Smooth muscle cell (in vitro differentiated cells): ENCODE measurements at regions not wholly inside any gene's neighbourhood (a gene's known extent, or its start where the extent isn't known, plus 50 kb on each side); places are given as distances from the start of the nearest gene placed in this dataset.

Source experiments
- DNase-seq: peaks from one replicate; lab custom pipeline; 2025; ENCODE audit not compliant: unreplicated experiment; lab: John Stamatoyannopoulos, UW
- H2AFZ ChIP-seq: fragments of 200-600 bp; sonication (generic); 2 replicates; pipeline ENCODE4 v1.6.0; 2016; ENCODE audit warnings: antibody characterized with exemption, low read depth, mild to moderate bottlenecking
- H3F3A ChIP-seq: fragments of 200-600 bp; sonication (generic); 2 replicates; pipeline ENCODE4 v1.6.0; 2017; ENCODE audit warnings: antibody characterized with exemption, low read depth
- H3K27ac ChIP-seq: fragments of 200-600 bp; sonication (generic); 2 replicates; pipeline ENCODE4 v1.5.1; 2016; ENCODE audit warnings: low read depth, mild to moderate bottlenecking
- H3K27me3 ChIP-seq: fragments of 200-600 bp; sonication (generic); 2 replicates; pipeline ENCODE4 v1.6.1; 2016; ENCODE audit warnings: low read depth, mild to moderate bottlenecking
- H3K36me3 ChIP-seq: fragments of 200-600 bp; sonication (generic); 2 replicates; pipeline ENCODE4 v1.5.1; 2016; ENCODE audit warnings: low read depth
- H3K4me1 ChIP-seq: fragments of 200-600 bp; sonication (generic); 2 replicates; pipeline ENCODE4 v1.5.1; 2016; ENCODE audit warnings: low read depth
- H3K4me2 ChIP-seq: fragments of 200-600 bp; sonication (generic); 2 replicates; pipeline ENCODE4 v1.6.0; 2016; ENCODE audit warnings: mild to moderate bottlenecking
- H3K4me3 ChIP-seq: fragments of 200-600 bp; sonication (generic); 2 replicates; pipeline ENCODE4 v1.5.1; 2016; ENCODE audit warnings: mild to moderate bottlenecking
- H3K79me2 ChIP-seq: fragments of 200-600 bp; sonication (generic); 2 replicates; pipeline ENCODE4 v1.6.0; 2016; ENCODE audit warnings: low read depth, mild to moderate bottlenecking
- H3K9ac ChIP-seq: fragments of 200-600 bp; sonication (generic); 2 replicates; pipeline ENCODE4 v1.6.0; 2016; ENCODE audit warnings: low read depth
- H3K9me3 ChIP-seq: fragments of 200-600 bp; sonication (generic); replicated peaks from 2 replicates; pipeline ENCODE4 v1.5.1; 2016; ENCODE audit warnings: low read depth
- H4K20me1 ChIP-seq: fragments of 200-600 bp; sonication (generic); 2 replicates; pipeline ENCODE4 v1.6.0; 2016; ENCODE audit warnings: low read depth
- CTCF ChIP-seq: fragments of 200-600 bp; sonication (generic); IDR thresholded peaks from 2 replicates; pipeline ENCODE4 v1.5.1; 2017; ENCODE audit warnings: borderline replicate concordance, mild to moderate bottlenecking, antibody characterized with exemption; ENCODE audit not compliant: insufficient read depth, poor library complexity, severe bottlenecking
- WGBS: methylation state at CpG from one replicate; pipeline ENCODE4 v1.1.7; 2016; ENCODE audit warnings: low lambda C conversion rate; 5-methylcytosine and 5-hydroxymethylcytosine counted together

DNA sequence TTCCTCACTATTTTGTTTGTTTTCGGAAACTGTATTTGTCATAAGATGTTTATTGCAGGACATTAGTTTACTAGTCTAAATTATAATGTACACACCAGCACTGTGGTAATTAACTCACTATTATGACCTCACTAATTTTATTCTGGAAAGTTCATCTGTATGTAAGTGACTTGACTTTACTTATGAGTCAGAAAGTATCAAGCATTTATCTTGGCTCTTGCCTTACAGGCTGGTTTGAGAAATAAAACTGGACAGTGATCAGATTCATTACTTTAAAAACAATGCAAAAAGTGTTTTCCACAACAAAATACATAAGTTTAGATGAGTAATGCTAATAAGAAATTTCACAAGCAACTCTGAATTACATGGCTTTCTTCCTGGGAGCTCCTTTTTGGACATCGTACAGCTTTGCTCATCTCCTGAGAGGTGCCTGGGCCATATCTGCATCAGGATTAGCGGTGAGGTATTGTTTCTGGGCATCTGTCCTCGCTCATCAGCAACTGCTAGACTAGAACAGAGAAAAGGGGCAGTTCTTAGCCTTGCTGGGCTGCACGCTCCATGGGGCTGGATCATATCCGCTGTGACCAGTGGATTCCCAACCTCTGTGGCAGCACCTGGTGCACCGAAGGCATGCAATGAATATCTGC, 179.8 kb downstream of the SOD2 start:
- Histone ChIP-seq H3K9ac (no peak overlapping the region), H3K36me3 (no peaks in the 10 kb centered on the region), H3K4me1 (no peaks in the 10 kb centered on the region), H3K4me2 (no peak overlapping the region), H3K27me3 (no peaks in the 10 kb centered on the region), H2AFZ (no peak overlapping the region), H3K9me3 (no peaks in the 10 kb centered on the region), H3F3A (no peaks in the 10 kb centered on the region), H3K4me3 (no peak overlapping the region), H4K20me1 (no peaks in the 10 kb centered on the region), H3K27ac (no peak overlapping the region), H3K79me2 (no peaks in the 10 kb centered on the region)
- 88% methylated on average over 7 of the region's 7 CpGs for WGBS
- no peak for DNase-seq
- no peak for TF ChIP-seq CTCF

- DNase-seq: no peak
- Histone ChIP-seq H2AFZ (no peak overlapping the region), H3K4me1 (no peaks in the 10 kb centered on the region), H4K20me1 (no peaks in the 10 kb centered on the region), H3K36me3 (no peaks in the 10 kb centered on the region), H3K4me2 (no peak overlapping the region), H3K79me2 (no peaks in the 10 kb centered on the region), H3K27me3 (no peaks in the 10 kb centered on the region), H3F3A (no peaks in the 10 kb centered on the region), H3K9me3 (no peaks in the 10 kb centered on the region), H3K4me3 (no peak overlapping the region), H3K9ac (no peak overlapping the region), H3K27ac (no peak overlapping the region)
- WGBS: 100% methylated on average over 2 of the region's 2 CpGs
- no peak for TF ChIP-seq CTCF
Measured at GRCh38 chr6:159512571-159512970, 180.5 kb downstream of the SOD2 start.

DNA sequence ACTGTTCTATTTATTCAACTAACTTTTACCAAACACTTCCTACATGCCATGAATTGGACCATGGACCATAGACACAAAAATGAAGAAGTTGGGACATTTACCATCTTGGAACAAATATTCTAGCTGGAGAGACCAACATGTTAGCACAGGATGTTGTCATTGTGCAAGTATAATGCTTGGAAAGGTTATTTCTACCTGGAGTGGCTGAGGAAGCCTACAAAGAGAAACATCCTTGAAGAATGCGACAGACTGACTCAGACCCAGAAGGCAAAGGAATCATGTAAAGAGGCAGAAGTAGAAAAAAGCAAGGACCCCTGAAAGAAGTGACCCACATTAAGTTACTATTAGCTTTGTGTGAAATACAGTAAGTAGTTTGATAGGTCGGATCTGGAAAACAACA, 180.9 kb downstream of the SOD2 start:
- Histone ChIP-seq H3K36me3 (no peaks in the 10 kb centered on the region), H3K9me3 (no peaks in the 10 kb centered on the region), H3K4me3 (no peak overlapping the region), H3F3A (no peaks in the 10 kb centered on the region), H3K9ac (no peak overlapping the region), H2AFZ (no peak overlapping the region), H3K4me1 (no peaks in the 10 kb centered on the region), H3K27ac (no peak overlapping the region), H3K79me2 (no peaks in the 10 kb centered on the region), H4K20me1 (no peaks in the 10 kb centered on the region), H3K4me2 (no peak overlapping the region), H3K27me3 (no peaks in the 10 kb centered on the region)
- DNase-seq: no peak
- 80% methylated on average over 2 of the region's 2 CpGs for WGBS
- TF ChIP-seq CTCF: no peak

- H4K20me1 ChIP-seq: no peaks in the 10 kb centered on the region
- TF ChIP-seq CTCF: no peak
- no peaks in the 10 kb centered on the region for H3K4me1 ChIP-seq
- no peaks in the 10 kb centered on the region for H3K27me3 ChIP-seq
- no peak overlapping the region for H3K4me2 ChIP-seq
- H3K27ac ChIP-seq: no peak overlapping the region
- WGBS: 89% methylated on average over 8 of the region's 8 CpGs
- no peak overlapping the region for H3K9ac ChIP-seq
- H3F3A ChIP-seq: no peaks in the 10 kb centered on the region
- no peak for DNase-seq
- H3K36me3 ChIP-seq: no peaks in the 10 kb centered on the region
- no peak overlapping the region for H2AFZ ChIP-seq
- H3K79me2 ChIP-seq: no peaks in the 10 kb centered on the region
- H3K9me3 ChIP-seq: no peaks in the 10 kb centered on the region
- H3K4me3 ChIP-seq: no peak overlapping the region
Measured at GRCh38 chr6:159510141-159510540, 182.9 kb downstream of the SOD2 start.
